Limb (tissue), 2 donors: ENCODE measurements at regions not wholly inside any gene's neighbourhood (a gene's known extent, or its start where the extent isn't known, plus 50 kb on each side); places are given as distances from the start of the nearest gene placed in this dataset.
A peak's percentile ranks its signal among the peaks of the same experiment; 100 is the strongest.
"Not testable (repeated sequence)": the region's sequence is repeated elsewhere in the genome, so short reads cannot be mapped to it uniquely, and the experiment has no call there.

Experiments used
- DNase-seq, 2 donors: peaks; one replicate each; pipeline ENCODE4 v3.0.0-alpha.2; 2016; ENCODE audit errors: extremely low spot score in 2 of 2

- no peak for DNase-seq
These were observed 97.6 kb upstream of the SCAF11 start for GRCh38 chr12:46087916-46088439.

- no peak for DNase-seq
These were observed 94.6 kb upstream of the SCAF11 start for GRCh38 chr12:46084666-46085631.

- no peak for DNase-seq
These were observed 92.3 kb upstream of the SCAF11 start for GRCh38 chr12:46082490-46083200.

GRCh38 chr12:46073321-46073720 is 82.9 kb upstream of the SCAF11 start:
- DNase-seq: no peak

- peak; percentile 28 to 60 for DNase-seq
These were observed 81.6 kb upstream of the SCAF11 start for GRCh38 chr12:46071769-46072624.

- DNase-seq: no peak
These were observed 81.0 kb upstream of the SCAF11 start for GRCh38 chr12:46071335-46071734.

GRCh38 chr12:46067094-46067493 is 76.7 kb upstream of the SCAF11 start:
- no peak for DNase-seq

- DNase-seq: no peak
These were observed 75.2 kb upstream of the SCAF11 start for GRCh38 chr12:46065412-46066166.

GRCh38 chr12:46064548-46064947 is 74.2 kb upstream of the SCAF11 start:
- DNase-seq: no peak

- DNase-seq: not testable (repeated sequence)
These were observed 68.3 kb upstream of the SCAF11 start for GRCh38 chr12:46058697-46059096.

GRCh38 chr12:46050805-46051204 is 60.4 kb upstream of the SCAF11 start:
- DNase-seq: no peak

- no peak for DNase-seq
These were observed 59.3 kb upstream of the SCAF11 start for GRCh38 chr12:46049665-46050064.

GRCh38 chr12:46046436-46046835 is 56.1 kb upstream of the SCAF11 start:
- no peak for DNase-seq

- no peak for DNase-seq
These were observed 53.7 kb upstream of the SCAF11 start for GRCh38 chr12:46043972-46044520.
